ENCODE measurements at regions not wholly inside any gene's neighbourhood (a gene's known extent, or its start where the extent isn't known, plus 50 kb on each side); places are given as distances from the start of the nearest gene placed in this dataset.

- H3K79me2 ChIP-seq (ENCODE audit: low read length), result no peaks in the 10 kb centered on the region
- no peak overlapping the region for H3K4me3 ChIP-seq (ENCODE audit: low read length)
- H3K9ac ChIP-seq (ENCODE audit: low read length), result no peak overlapping the region
- no peaks in the 10 kb centered on the region for H4K20me1 ChIP-seq (ENCODE audit: insufficient read depth, low read depth, low read length)
- no peaks in the 10 kb centered on the region for H3K9me3 ChIP-seq (ENCODE audit: low read length)
- no peaks in the 10 kb centered on the region for H3K9me2 ChIP-seq (replicated peaks; ENCODE audit: insufficient read depth, low read length)
- no peak overlapping the region for H2AFZ ChIP-seq (ENCODE audit: low read length)
- DNase-seq, result peak; percentile 19
- no peak overlapping the region for H3K27ac ChIP-seq (ENCODE audit: low read length)
- no peak overlapping the region for H3K4me2 ChIP-seq (ENCODE audit: low read depth, low read length, poor library complexity, severe bottlenecking)
- H3K4me1 ChIP-seq (ENCODE audit: low read length), result no peaks in the 10 kb centered on the region
- H3K36me3 ChIP-seq (ENCODE audit: insufficient read depth, low read length), result no peaks in the 10 kb centered on the region
- no peaks in the 10 kb centered on the region for H3K27me3 ChIP-seq (ENCODE audit: low read length)
Measured at GRCh38 chr1:65698590-65698989, 94.1 kb upstream of the PDE4B start.

- no peaks in the 10 kb centered on the region for H3K9me3 ChIP-seq (ENCODE audit: low read length)
- no peaks in the 10 kb centered on the region for H3K27me3 ChIP-seq (ENCODE audit: low read length)
- H2AFZ ChIP-seq (ENCODE audit: low read length), result no peak overlapping the region
- peak; percentile 22 for DNase-seq
- H3K79me2 ChIP-seq (ENCODE audit: low read length), result no peaks in the 10 kb centered on the region
- no peaks in the 10 kb centered on the region for H3K36me3 ChIP-seq (ENCODE audit: insufficient read depth, low read length)
- H3K27ac ChIP-seq (ENCODE audit: low read length), result no peak overlapping the region
- H3K4me1 ChIP-seq (ENCODE audit: low read length), result peaks cover 5% of the 10 kb centered on the region
- no peak overlapping the region for H3K4me3 ChIP-seq (ENCODE audit: low read length)
- no peak overlapping the region for H3K9ac ChIP-seq (ENCODE audit: low read length)
- H3K4me2 ChIP-seq (ENCODE audit: low read depth, low read length, poor library complexity, severe bottlenecking), result no peak overlapping the region
- no peaks in the 10 kb centered on the region for H3K9me2 ChIP-seq (replicated peaks; ENCODE audit: insufficient read depth, low read length)
- H4K20me1 ChIP-seq (ENCODE audit: insufficient read depth, low read depth, low read length), result no peaks in the 10 kb centered on the region
Measured at GRCh38 chr1:65703853-65704252, 88.8 kb upstream of the PDE4B start.

GRCh38 chr1:65704318-65704717, 88.4 kb upstream of the PDE4B start:
- Histone ChIP-seq H3K9me3 (ENCODE audit: low read length) (no peaks in the 10 kb centered on the region), H3K4me2 (ENCODE audit: low read depth, low read length, poor library complexity, severe bottlenecking) (no peak overlapping the region), H3K9me2 (replicated peaks; ENCODE audit: insufficient read depth, low read length) (no peaks in the 10 kb centered on the region), H4K20me1 (ENCODE audit: insufficient read depth, low read depth, low read length) (no peaks in the 10 kb centered on the region), H3K4me3 (ENCODE audit: low read length) (no peak overlapping the region), H3K4me1 (ENCODE audit: low read length) (peaks cover 5% of the 10 kb centered on the region), H3K27me3 (ENCODE audit: low read length) (no peaks in the 10 kb centered on the region), H3K36me3 (ENCODE audit: insufficient read depth, low read length) (no peaks in the 10 kb centered on the region), H3K9ac (ENCODE audit: low read length) (no peak overlapping the region), H3K27ac (ENCODE audit: low read length) (no peak overlapping the region), H3K79me2 (ENCODE audit: low read length) (no peaks in the 10 kb centered on the region), H2AFZ (ENCODE audit: low read length) (no peak overlapping the region)
- DNase-seq, result no peak

- H2AFZ ChIP-seq (ENCODE audit: low read length), result no peak overlapping the region
- H3K9me2 ChIP-seq (replicated peaks; ENCODE audit: insufficient read depth, low read length), result no peaks in the 10 kb centered on the region
- no peaks in the 10 kb centered on the region for H4K20me1 ChIP-seq (ENCODE audit: insufficient read depth, low read depth, low read length)
- H3K4me3 ChIP-seq (ENCODE audit: low read length), result no peak overlapping the region
- H3K27ac ChIP-seq (ENCODE audit: low read length), result no peak overlapping the region
- H3K4me1 ChIP-seq (ENCODE audit: low read length), result no peaks in the 10 kb centered on the region
- H3K36me3 ChIP-seq (ENCODE audit: insufficient read depth, low read length), result no peaks in the 10 kb centered on the region
- H3K9ac ChIP-seq (ENCODE audit: low read length), result no peak overlapping the region
- no peaks in the 10 kb centered on the region for H3K79me2 ChIP-seq (ENCODE audit: low read length)
- no peaks in the 10 kb centered on the region for H3K27me3 ChIP-seq (ENCODE audit: low read length)
- DNase-seq, result no peak
- no peaks in the 10 kb centered on the region for H3K9me3 ChIP-seq (ENCODE audit: low read length)
- H3K4me2 ChIP-seq (ENCODE audit: low read depth, low read length, poor library complexity, severe bottlenecking), result no peak overlapping the region
Measured at GRCh38 chr1:65717815-65718454, 74.8 kb upstream of the PDE4B start.

- no peaks in the 10 kb centered on the region for H3K4me1 ChIP-seq (ENCODE audit: low read length)
- no peak overlapping the region for H2AFZ ChIP-seq (ENCODE audit: low read length)
- DNase-seq, result no peak
- H3K4me3 ChIP-seq (ENCODE audit: low read length), result no peak overlapping the region
- no peaks in the 10 kb centered on the region for H4K20me1 ChIP-seq (ENCODE audit: insufficient read depth, low read depth, low read length)
- no peaks in the 10 kb centered on the region for H3K79me2 ChIP-seq (ENCODE audit: low read length)
- H3K4me2 ChIP-seq (ENCODE audit: low read depth, low read length, poor library complexity, severe bottlenecking), result no peak overlapping the region
- no peak overlapping the region for H3K9ac ChIP-seq (ENCODE audit: low read length)
- H3K27ac ChIP-seq (ENCODE audit: low read length), result no peak overlapping the region
- no peaks in the 10 kb centered on the region for H3K36me3 ChIP-seq (ENCODE audit: insufficient read depth, low read length)
- no peaks in the 10 kb centered on the region for H3K9me2 ChIP-seq (replicated peaks; ENCODE audit: insufficient read depth, low read length)
- H3K9me3 ChIP-seq (ENCODE audit: low read length), result no peaks in the 10 kb centered on the region
- no peaks in the 10 kb centered on the region for H3K27me3 ChIP-seq (ENCODE audit: low read length)
Measured at GRCh38 chr1:65719391-65719790, 73.3 kb upstream of the PDE4B start.

- Histone ChIP-seq H3K9me3 (ENCODE audit: low read length) (no peaks in the 10 kb centered on the region), H2AFZ (ENCODE audit: low read length) (no peak overlapping the region), H3K36me3 (ENCODE audit: insufficient read depth, low read length) (no peaks in the 10 kb centered on the region), H4K20me1 (ENCODE audit: insufficient read depth, low read depth, low read length) (no peaks in the 10 kb centered on the region), H3K4me3 (ENCODE audit: low read length) (no peak overlapping the region), H3K27ac (ENCODE audit: low read length) (no peak overlapping the region), H3K4me1 (ENCODE audit: low read length) (no peaks in the 10 kb centered on the region), H3K9ac (ENCODE audit: low read length) (no peak overlapping the region), H3K27me3 (ENCODE audit: low read length) (no peaks in the 10 kb centered on the region), H3K79me2 (ENCODE audit: low read length) (no peaks in the 10 kb centered on the region), H3K4me2 (ENCODE audit: low read depth, low read length, poor library complexity, severe bottlenecking) (no peak overlapping the region), H3K9me2 (replicated peaks; ENCODE audit: insufficient read depth, low read length) (no peaks in the 10 kb centered on the region)
- DNase-seq, result no peak
Measured at GRCh38 chr1:65722461-65722860, 70.2 kb upstream of the PDE4B start.

- no peak for DNase-seq
- no peaks in the 10 kb centered on the region for H4K20me1 ChIP-seq (ENCODE audit: insufficient read depth, low read depth, low read length)
- no peaks in the 10 kb centered on the region for H3K27me3 ChIP-seq (ENCODE audit: low read length)
- H3K79me2 ChIP-seq (ENCODE audit: low read length), result no peaks in the 10 kb centered on the region
- H3K4me1 ChIP-seq (ENCODE audit: low read length), result no peaks in the 10 kb centered on the region
- H3K9ac ChIP-seq (ENCODE audit: low read length), result no peak overlapping the region
- no peaks in the 10 kb centered on the region for H3K9me2 ChIP-seq (replicated peaks; ENCODE audit: insufficient read depth, low read length)
- no peak overlapping the region for H3K27ac ChIP-seq (ENCODE audit: low read length)
- H2AFZ ChIP-seq (ENCODE audit: low read length), result no peak overlapping the region
- no peak overlapping the region for H3K4me3 ChIP-seq (ENCODE audit: low read length)
- no peaks in the 10 kb centered on the region for H3K9me3 ChIP-seq (ENCODE audit: low read length)
- H3K36me3 ChIP-seq (ENCODE audit: insufficient read depth, low read length), result no peaks in the 10 kb centered on the region
- H3K4me2 ChIP-seq (ENCODE audit: low read depth, low read length, poor library complexity, severe bottlenecking), result no peak overlapping the region
Measured at GRCh38 chr1:65724151-65724550, 68.5 kb upstream of the PDE4B start.

- no peak overlapping the region for H3K27ac ChIP-seq (ENCODE audit: low read length)
- H3K9ac ChIP-seq (ENCODE audit: low read length), result no peak overlapping the region
- no peaks in the 10 kb centered on the region for H3K79me2 ChIP-seq (ENCODE audit: low read length)
- no peak overlapping the region for H2AFZ ChIP-seq (ENCODE audit: low read length)
- DNase-seq, result no peak
- H3K9me3 ChIP-seq (ENCODE audit: low read length), result no peaks in the 10 kb centered on the region
- H4K20me1 ChIP-seq (ENCODE audit: insufficient read depth, low read depth, low read length), result no peaks in the 10 kb centered on the region
- no peak overlapping the region for H3K4me2 ChIP-seq (ENCODE audit: low read depth, low read length, poor library complexity, severe bottlenecking)
- no peaks in the 10 kb centered on the region for H3K9me2 ChIP-seq (replicated peaks; ENCODE audit: insufficient read depth, low read length)
- no peaks in the 10 kb centered on the region for H3K36me3 ChIP-seq (ENCODE audit: insufficient read depth, low read length)
- no peaks in the 10 kb centered on the region for H3K4me1 ChIP-seq (ENCODE audit: low read length)
- H3K4me3 ChIP-seq (ENCODE audit: low read length), result no peak overlapping the region
- H3K27me3 ChIP-seq (ENCODE audit: low read length), result no peaks in the 10 kb centered on the region
Measured at GRCh38 chr1:65725064-65725463, 67.6 kb upstream of the PDE4B start.

- H2AFZ ChIP-seq (ENCODE audit: low read length), result no peak overlapping the region
Measured at GRCh38 chr1:65728504-65728903, 64.2 kb upstream of the PDE4B start.

More at GRCh38 chr1:65728504-65728903, 64.2 kb upstream of the PDE4B start:
- H3K4me1 ChIP-seq (ENCODE audit: low read length), result no peaks in the 10 kb centered on the region
- no peak overlapping the region for H3K27ac ChIP-seq (ENCODE audit: low read length)
- no peaks in the 10 kb centered on the region for H3K36me3 ChIP-seq (ENCODE audit: insufficient read depth, low read length)
- no peak overlapping the region for H3K9ac ChIP-seq (ENCODE audit: low read length)
- H3K9me2 ChIP-seq (replicated peaks; ENCODE audit: insufficient read depth, low read length), result no peaks in the 10 kb centered on the region
- no peak overlapping the region for H3K4me2 ChIP-seq (ENCODE audit: low read depth, low read length, poor library complexity, severe bottlenecking)
- no peak overlapping the region for H3K4me3 ChIP-seq (ENCODE audit: low read length)
- no peak for DNase-seq
- no peaks in the 10 kb centered on the region for H4K20me1 ChIP-seq (ENCODE audit: insufficient read depth, low read depth, low read length)
- H3K79me2 ChIP-seq (ENCODE audit: low read length), result no peaks in the 10 kb centered on the region
- no peaks in the 10 kb centered on the region for H3K27me3 ChIP-seq (ENCODE audit: low read length)
- H3K9me3 ChIP-seq (ENCODE audit: low read length), result no peaks in the 10 kb centered on the region

Measured in Karpas-422 (cell line).